Activated naive CD8-positive, alpha-beta T cell treated with anti-CD3 and anti-CD28 coated beads, Interleukin-2, amount 50 U/mL, for 24 hours (primary cell): ENCODE measurements at regions not wholly inside any gene's neighbourhood (a gene's known extent, or its start where the extent isn't known, plus 50 kb on each side); places are given as distances from the start of the nearest gene placed in this dataset.

Experiments used
- ATAC-seq: fragments of 150-1000 bp; cut with Tn5 transposase; one replicate; pipeline ENCODE4 v1.10.0; 2021
- DNase-seq: peaks from one replicate; pipeline ENCODE4 v3.0.0; 2021
- H3K27ac Mint-ChIP-seq: one replicate; pipeline ENCODE4 v1.8.0; 2021; ENCODE audit warnings: mild to moderate bottlenecking, mixed read lengths
- H3K27me3 Mint-ChIP-seq: one replicate; pipeline ENCODE4 v1.8.0; 2021; ENCODE audit warnings: mixed read lengths
- H3K36me3 Mint-ChIP-seq: one replicate; pipeline ENCODE4 v1.8.0; 2021; ENCODE audit warnings: low read depth, mixed read lengths
- H3K4me1 Mint-ChIP-seq: one replicate; pipeline ENCODE4 v1.8.0; 2021; ENCODE audit warnings: mixed read lengths
- H3K4me3 Mint-ChIP-seq: one replicate; pipeline ENCODE4 v1.8.0; 2021; ENCODE audit warnings: mild to moderate bottlenecking, moderate library complexity, mixed read lengths
- H3K9me3 Mint-ChIP-seq: one replicate; pipeline ENCODE4 v1.8.0; 2021; ENCODE audit warnings: mixed read lengths

GRCh38 chr11:123303924-123304323 is 108.9 kb upstream of the CLMP start:
- Mint-ChIP-seq H3K4me1 (peaks cover 48% of the 10 kb centered on the region), H3K9me3 (no peaks in the 10 kb centered on the region), H3K27ac (no peak overlapping the region), H3K36me3 (no peaks in the 10 kb centered on the region), H3K4me3 (no peak overlapping the region), H3K27me3 (peaks cover 22% of the 10 kb centered on the region)
- DNase-seq (no peak), ATAC-seq (no peak)

- Mint-ChIP-seq H3K4me1 (peaks cover 48% of the 10 kb centered on the region), H3K27me3 (peaks cover 22% of the 10 kb centered on the region), H3K27ac (peak overlapping the region; percentile 86), H3K4me3 (peak overlapping the region; percentile 68), H3K36me3 (no peaks in the 10 kb centered on the region), H3K9me3 (no peaks in the 10 kb centered on the region)
- ATAC-seq = peak; percentile 66
- peak; percentile 28 for DNase-seq
Measured at GRCh38 chr11:123302751-123303195, 107.7 kb upstream of the CLMP start.

GRCh38 chr11:123301696-123302400 is 106.8 kb upstream of the CLMP start:
- Mint-ChIP-seq H3K27me3 (peaks cover 22% of the 10 kb centered on the region), H3K36me3 (no peaks in the 10 kb centered on the region), H3K4me1 (peaks cover 48% of the 10 kb centered on the region), H3K4me3 (peak overlapping the region; percentile 38), H3K9me3 (no peaks in the 10 kb centered on the region), H3K27ac (peak overlapping the region; percentile 86)
- peak; percentile 81 for ATAC-seq
- peak; percentile 86 for DNase-seq

- DNase-seq (no peak), ATAC-seq (no peak)
- peak overlapping the region; percentile 36 for H3K4me3 Mint-ChIP-seq
- peaks cover 22% of the 10 kb centered on the region for H3K27me3 Mint-ChIP-seq
- peaks cover 48% of the 10 kb centered on the region for H3K4me1 Mint-ChIP-seq
- no peak overlapping the region for H3K27ac Mint-ChIP-seq
- no peaks in the 10 kb centered on the region for H3K9me3 Mint-ChIP-seq
- H3K36me3 Mint-ChIP-seq = no peaks in the 10 kb centered on the region
Measured at GRCh38 chr11:123301013-123301591, 106.1 kb upstream of the CLMP start.

- no peak overlapping the region for H3K27ac Mint-ChIP-seq
- H3K4me3 Mint-ChIP-seq = no peak overlapping the region
- H3K9me3 Mint-ChIP-seq = no peaks in the 10 kb centered on the region
- DNase-seq (no peak), ATAC-seq (no peak)
- peaks cover 42% of the 10 kb centered on the region for H3K4me1 Mint-ChIP-seq
- H3K27me3 Mint-ChIP-seq = peaks cover 22% of the 10 kb centered on the region
- no peaks in the 10 kb centered on the region for H3K36me3 Mint-ChIP-seq
Measured at GRCh38 chr11:123299721-123300120, 104.7 kb upstream of the CLMP start.

GRCh38 chr11:123298488-123299447 is 103.7 kb upstream of the CLMP start:
- Mint-ChIP-seq H3K4me3 (no peak overlapping the region), H3K27me3 (peaks cover 13% of the 10 kb centered on the region), H3K4me1 (peaks cover 33% of the 10 kb centered on the region), H3K36me3 (no peaks in the 10 kb centered on the region), H3K27ac (no peak overlapping the region), H3K9me3 (no peaks in the 10 kb centered on the region)
- ATAC-seq = no peak
- DNase-seq = no peak

- Mint-ChIP-seq H3K4me1 (no peaks in the 10 kb centered on the region), H3K9me3 (no peaks in the 10 kb centered on the region), H3K27ac (no peak overlapping the region), H3K36me3 (no peaks in the 10 kb centered on the region), H3K4me3 (no peak overlapping the region), H3K27me3 (peaks cover 5% of the 10 kb centered on the region)
- DNase-seq (no peak), ATAC-seq (no peak)
Measured at GRCh38 chr11:123292647-123293046, 97.6 kb upstream of the CLMP start.

- peaks cover 5% of the 10 kb centered on the region for H3K27me3 Mint-ChIP-seq
- H3K9me3 Mint-ChIP-seq = no peaks in the 10 kb centered on the region
- DNase-seq (no peak), ATAC-seq (no peak)
- no peak overlapping the region for H3K27ac Mint-ChIP-seq
- no peaks in the 10 kb centered on the region for H3K4me1 Mint-ChIP-seq
- no peaks in the 10 kb centered on the region for H3K36me3 Mint-ChIP-seq
- no peak overlapping the region for H3K4me3 Mint-ChIP-seq
Measured at GRCh38 chr11:123291201-123291869, 96.3 kb upstream of the CLMP start.

GRCh38 chr11:123286761-123287160 is 91.7 kb upstream of the CLMP start:
- H3K36me3 Mint-ChIP-seq = no peaks in the 10 kb centered on the region
- ATAC-seq = no peak

GRCh38 chr11:123286255-123286654 is 91.2 kb upstream of the CLMP start:
- Mint-ChIP-seq H3K27me3 (peaks cover 27% of the 10 kb centered on the region), H3K27ac (no peak overlapping the region), H3K36me3 (no peaks in the 10 kb centered on the region), H3K4me3 (no peak overlapping the region), H3K4me1 (no peaks in the 10 kb centered on the region), H3K9me3 (no peaks in the 10 kb centered on the region)
- ATAC-seq (no peak), DNase-seq (no peak)

More at GRCh38 chr11:123286761-123287160, 91.7 kb upstream of the CLMP start:
- Mint-ChIP-seq H3K4me1 (no peaks in the 10 kb centered on the region), H3K27ac (no peak overlapping the region), H3K27me3 (peaks cover 25% of the 10 kb centered on the region), H3K9me3 (no peaks in the 10 kb centered on the region), H3K4me3 (no peak overlapping the region)
- DNase-seq = no peak

- H3K36me3 Mint-ChIP-seq = no peaks in the 10 kb centered on the region
- no peak for ATAC-seq
- no peak overlapping the region for H3K4me3 Mint-ChIP-seq
- no peak for DNase-seq
- H3K27ac Mint-ChIP-seq = no peak overlapping the region
- H3K9me3 Mint-ChIP-seq = no peaks in the 10 kb centered on the region
- H3K27me3 Mint-ChIP-seq = peaks cover 33% of the 10 kb centered on the region
- H3K4me1 Mint-ChIP-seq = no peaks in the 10 kb centered on the region
Measured at GRCh38 chr11:123284454-123284853, 89.4 kb upstream of the CLMP start.

- no peak overlapping the region for H3K27ac Mint-ChIP-seq
- ATAC-seq (no peak), DNase-seq (no peak)
- no peaks in the 10 kb centered on the region for H3K4me1 Mint-ChIP-seq
- no peaks in the 10 kb centered on the region for H3K36me3 Mint-ChIP-seq
- no peaks in the 10 kb centered on the region for H3K9me3 Mint-ChIP-seq
- peaks cover 37% of the 10 kb centered on the region for H3K27me3 Mint-ChIP-seq
- no peak overlapping the region for H3K4me3 Mint-ChIP-seq
Measured at GRCh38 chr11:123282597-123282996, 87.5 kb upstream of the CLMP start.

- H3K4me1 Mint-ChIP-seq = no peaks in the 10 kb centered on the region
- H3K27me3 Mint-ChIP-seq = peaks cover 9% of the 10 kb centered on the region
- no peak overlapping the region for H3K27ac Mint-ChIP-seq
Measured at GRCh38 chr11:123273616-123274015, 78.6 kb upstream of the CLMP start.

GRCh38 chr11:123272565-123272964 is 77.5 kb upstream of the CLMP start:
- DNase-seq (no peak), ATAC-seq (no peak)
- Mint-ChIP-seq H3K27ac (no peak overlapping the region), H3K9me3 (no peaks in the 10 kb centered on the region), H3K4me3 (no peak overlapping the region), H3K27me3 (peaks cover 2% of the 10 kb centered on the region), H3K36me3 (no peaks in the 10 kb centered on the region), H3K4me1 (no peaks in the 10 kb centered on the region)

More at GRCh38 chr11:123273616-123274015, 78.6 kb upstream of the CLMP start:
- ATAC-seq = no peak
- no peak overlapping the region for H3K4me3 Mint-ChIP-seq
- no peaks in the 10 kb centered on the region for H3K36me3 Mint-ChIP-seq
- DNase-seq = no peak
- no peaks in the 10 kb centered on the region for H3K9me3 Mint-ChIP-seq
